ENCODE measurements at regions not wholly inside any gene's neighbourhood (a gene's known extent, or its start where the extent isn't known, plus 50 kb on each side); places are given as distances from the start of the nearest gene placed in this dataset.
A peak's percentile ranks its signal among the peaks of the same experiment; 100 is the strongest.

GRCh38 chr17:33725675-33726271 lies 432.7 kb upstream of the ASIC2 start:
- DNase-seq (ENCODE audit: low read depth) = no peak
- TF ChIP-seq CTCF (conservative IDR thresholded peaks at IDR 0.05; ENCODE audit: low read depth, low read length) = peak; percentile 86

GRCh38 chr17:33730131-33730530 lies 437.0 kb upstream of the ASIC2 start:
- H3K4me3 ChIP-seq (ENCODE audit: low read depth, low read length) = no peak overlapping the region
- DNase-seq (ENCODE audit: low read depth) = no peak
- no peak for TF ChIP-seq CTCF (conservative IDR thresholded peaks at IDR 0.05; ENCODE audit: low read depth, low read length)

More at GRCh38 chr17:33725675-33726271, 432.7 kb upstream of the ASIC2 start:
- H3K4me3 ChIP-seq (ENCODE audit: low read depth, low read length) = no peak overlapping the region

- TF ChIP-seq CTCF (conservative IDR thresholded peaks at IDR 0.05; ENCODE audit: low read depth, low read length) = no peak
- H3K4me3 ChIP-seq (ENCODE audit: low read depth, low read length) = no peak overlapping the region
- no peak for DNase-seq (ENCODE audit: low read depth)
Observed at GRCh38 chr17:33732116-33732515, 439.0 kb upstream of the ASIC2 start.

DNA sequence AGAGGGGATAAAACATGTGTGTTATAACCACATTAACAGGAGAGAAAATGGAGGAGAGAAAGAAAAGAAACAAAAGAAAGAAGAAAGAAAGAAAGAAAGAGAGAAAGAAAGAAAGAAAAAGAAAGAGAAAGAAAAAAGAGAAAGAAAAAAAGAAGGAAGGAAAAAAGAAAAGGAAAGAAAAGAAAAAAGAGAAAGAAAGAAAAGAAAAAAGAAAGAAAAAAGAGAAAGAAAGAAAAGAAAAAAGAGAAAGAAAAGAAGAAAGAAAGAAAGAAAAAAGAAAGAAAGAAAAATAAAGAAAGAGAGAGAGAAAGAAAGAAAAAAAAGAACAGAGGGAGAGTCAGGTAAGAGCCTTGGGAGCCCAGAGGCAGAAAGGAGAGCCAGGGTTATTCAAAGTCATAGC lies 446.6 kb upstream of the ASIC2 start:
- H3K4me3 ChIP-seq (ENCODE audit: low read depth, low read length) = no peak overlapping the region
- no peak for DNase-seq (ENCODE audit: low read depth)
- no peak for TF ChIP-seq CTCF (conservative IDR thresholded peaks at IDR 0.05; ENCODE audit: low read depth, low read length)

GRCh38 chr17:33745047-33745760 lies 452.1 kb upstream of the ASIC2 start:
- no peak for DNase-seq (ENCODE audit: low read depth)
- no peak overlapping the region for H3K4me3 ChIP-seq (ENCODE audit: low read depth, low read length)
- no peak for TF ChIP-seq CTCF (conservative IDR thresholded peaks at IDR 0.05; ENCODE audit: low read depth, low read length)

- no peak overlapping the region for H3K4me3 ChIP-seq (ENCODE audit: low read depth, low read length)
- TF ChIP-seq CTCF (conservative IDR thresholded peaks at IDR 0.05; ENCODE audit: low read depth, low read length) = no peak
- no peak for DNase-seq (ENCODE audit: low read depth)
Observed at GRCh38 chr17:33749171-33749570, 456.1 kb upstream of the ASIC2 start.
